HCT116 (cell line): ENCODE measurements at regions not wholly inside any gene's neighbourhood (a gene's known extent, or its start where the extent isn't known, plus 50 kb on each side); places are given as distances from the start of the nearest gene placed in this dataset.
"Not testable (repeated sequence)": the region's sequence is repeated elsewhere in the genome, so short reads cannot be mapped to it uniquely, and the experiment has no call there.

Source experiments
- ATAC-seq: fragments of 200-7000 bp; cut with Tn5 transposase; 2 replicates; pipeline ENCODE4 v1.9.1; 2020; ENCODE audit warnings: mild to moderate bottlenecking, moderate library complexity
- BruUV-seq: library from RNA; stranded (reverse); fragments of 400-500 nt; replicated peaks from 2 replicates; lab custom pipeline; 2021; lab: Mats Ljungman, UMichigan
- CTCF ChIA-PET: fragments of 300-600 bp; sonication (Branson Sonifier 250); formaldehyde crosslinking; loops from one replicate; lab custom pipeline; 2021; ENCODE audit warnings: antibody characterized with exemption; lab: Charles Lee
- POLR2A ChIA-PET: fragments of 300-600, 350-600 bp; sonication (Branson Sonifier 250); formaldehyde crosslinking; loops from one replicate; lab custom pipeline; 2021; ENCODE audit warnings: antibody characterized with exemption; lab: Charles Lee
- RAD21 ChIA-PET, 2 experiments: fragments of 300-600 bp; sonication (Branson Sonifier 250); formaldehyde crosslinking; loops; one replicate each; lab custom pipeline; 2023; ENCODE audit warnings: low total read pairs in 2 of 2; ENCODE audit not compliant: uncharacterized antibody in 2 of 2, unreplicated experiment in 2 of 2, low non-redundant PET in 1 of 2; lab: Charles Lee
- DNase-seq: peaks from one replicate; pipeline ENCODE4 v3.0.0-alpha.2; 2010; ENCODE audit warnings: low read depth, low spot score
- H2AFZ ChIP-seq: fragments of 200-600 bp; shearing (Covaris generic), sonication (generic); 2 replicates; pipeline ENCODE4 v1.6.1; 2017; ENCODE audit warnings: low read depth, mixed run types, mixed read lengths, antibody characterized with exemption, low read length; ENCODE audit not compliant: poor library complexity, severe bottlenecking
- H3K27ac ChIP-seq: 2 replicates; pipeline ENCODE4 v1.5.1; 2012; ENCODE audit warnings: low read depth, low read length
- H3K27me3 ChIP-seq: fragments of 200-600 bp; sonication (generic); 2 replicates; pipeline ENCODE4 v1.6.1; 2016; ENCODE audit warnings: mixed run types, low read length, mixed read lengths; ENCODE audit not compliant: insufficient read depth
- H3K36me3 ChIP-seq, 2 experiments: fragments of 200-500 bp in 1 of 2; fragments of 200-600 bp in 1 of 2; sonication (Bioruptor generic) in 1 of 2; sonication (generic) in 1 of 2; 2 replicates each; pipeline versions ENCODE4 v1.5.1 to v1.6.1; 2014 to 2016; ENCODE audit warnings: low read length in 2 of 2, inconsistent platforms in 1 of 2, mixed read lengths in 1 of 2, mixed run types in 1 of 2; ENCODE audit not compliant: insufficient read depth in 2 of 2, control insufficient read depth in 1 of 2
- H3K4me1 ChIP-seq, 2 experiments: fragments of 200-600 bp in 1 of 2; sonication (generic) in 1 of 2; 2 replicates each; pipeline versions ENCODE4 v1.5.1 to v1.6.1; 2012 to 2017; ENCODE audit warnings: low read length in 2 of 2, inconsistent platforms in 1 of 2, mild to moderate bottlenecking in 1 of 2, mixed read lengths in 1 of 2, mixed run types in 1 of 2, moderate library complexity in 1 of 2; ENCODE audit not compliant: insufficient read depth in 2 of 2, control insufficient read depth in 1 of 2
- H3K4me2 ChIP-seq: fragments of 200-600 bp; sonication (generic); 2 replicates; pipeline ENCODE4 v1.6.1; 2017; ENCODE audit warnings: mixed run types, low read length, mixed read lengths
- H3K4me3 ChIP-seq, 2 experiments: fragments of 200-600 bp in 1 of 2; sonication (generic) in 1 of 2; replicated peaks in 1 of 2; 2 replicates each; pipeline ENCODE4 v1.5.1; 2011 to 2016; ENCODE audit warnings: low read length in 2 of 2, control low read depth in 1 of 2, low read depth in 1 of 2, mild to moderate bottlenecking in 1 of 2, mixed read lengths in 1 of 2, mixed run types in 1 of 2
- H3K79me2 ChIP-seq: fragments of 200-600 bp; sonication (generic); 2 replicates; pipeline ENCODE4 v1.6.1; 2017; ENCODE audit warnings: mild to moderate bottlenecking, mixed run types, low read length, moderate library complexity, mixed read lengths; ENCODE audit not compliant: insufficient read depth
- H3K9ac ChIP-seq: fragments of 200-600 bp; sonication (generic); 2 replicates; pipeline ENCODE4 v1.6.1; 2016; ENCODE audit warnings: low read length, mixed read lengths
- H3K9me2 ChIP-seq: fragments of 200-600 bp; sonication (generic), shearing (Covaris generic); 2 replicates; pipeline ENCODE4 v1.6.1; 2017; ENCODE audit warnings: mixed run types, mild to moderate bottlenecking, moderate library complexity; ENCODE audit not compliant: insufficient read depth
- H3K9me3 ChIP-seq, 2 experiments: fragments of 200-500 bp in 1 of 2; fragments of 200-600 bp in 1 of 2; sonication (Bioruptor generic) in 1 of 2; sonication (generic) in 1 of 2; 2 replicates each; pipeline ENCODE4 v1.6.1; 2014 to 2017; ENCODE audit warnings: low read length in 2 of 2, mixed read lengths in 2 of 2, inconsistent platforms in 1 of 2, low read depth in 1 of 2, mild to moderate bottlenecking in 1 of 2, mixed run types in 1 of 2, moderate library complexity in 1 of 2; ENCODE audit not compliant: control insufficient read depth in 1 of 2, insufficient read depth in 1 of 2
- H4K20me1 ChIP-seq: fragments of 200-600 bp; sonication (generic), shearing (Covaris generic); 2 replicates; pipeline ENCODE4 v1.6.1; 2017; ENCODE audit warnings: mixed run types, mild to moderate bottlenecking, moderate library complexity; ENCODE audit not compliant: insufficient read depth
- ATF3 ChIP-seq: IDR thresholded peaks from 2 replicates; pipeline ENCODE4 v1.6.1; 2012
- CTCF ChIP-seq, 3 experiments: fragments of 200-600 bp in 1 of 3; sonication (generic) in 1 of 3; IDR thresholded peaks in 2 of 3; conservative IDR thresholded peaks in 1 of 3; 2 replicates each; pipeline ENCODE4 v1.5.1; 2012 to 2017; ENCODE audit warnings: low read depth in 2 of 3, low read length in 2 of 3, antibody characterized with exemption in 1 of 3, borderline replicate concordance in 1 of 3, control low read depth in 1 of 3, mild to moderate bottlenecking in 1 of 3, mixed read lengths in 1 of 3, mixed run types in 1 of 3, moderate library complexity in 1 of 3; ENCODE audit not compliant: insufficient read depth in 1 of 3
- EGR1 ChIP-seq: IDR thresholded peaks from 2 replicates; pipeline ENCODE4 v1.6.1; 2012; ENCODE audit warnings: low read depth
- SP1 ChIP-seq: IDR thresholded peaks from 2 replicates; pipeline ENCODE4 v1.6.1; 2012; ENCODE audit warnings: low read depth
- YY1 ChIP-seq: IDR thresholded peaks from 2 replicates; pipeline ENCODE4 v1.6.1; 2011; ENCODE audit warnings: low read length, low read depth, moderate library complexity, mild to moderate bottlenecking; ENCODE audit not compliant: insufficient replicate concordance; ENCODE audit errors: extremely low read depth
- ZNF274 ChIP-seq: fragments of 200-500 bp; sonication (Bioruptor generic); IDR thresholded peaks from 2 replicates; pipeline ENCODE4 v1.6.1; 2014; ENCODE audit warnings: mild to moderate bottlenecking, low read depth, low read length, inconsistent platforms
- intact Hi-C: fragments of 100-400 bp; cut with micrococcal nuclease; formaldehyde crosslinking; loops from 2 replicates; pipeline ENCODE4 v1.10.0; 2022

GRCh38 chr13:87249847-87250246 lies 421.3 kb upstream of the SLITRK5 start:
- BruUV-seq, H3K4me3 ChIP-seq, DNase-seq, CTCF ChIA-PET, H3K9me2 ChIP-seq, H3K4me2 ChIP-seq, RAD21 ChIA-PET, H3K36me3 ChIP-seq, H3K4me1 ChIP-seq, H3K9me3 ChIP-seq, H3K9ac ChIP-seq, H4K20me1 ChIP-seq, POLR2A ChIA-PET, ATAC-seq, H2AFZ ChIP-seq, H3K79me2 ChIP-seq, intact Hi-C loops, H3K27ac ChIP-seq, H3K27me3 ChIP-seq: not testable (repeated sequence)

GRCh38 chr13:87255394-87255793 lies 415.8 kb upstream of the SLITRK5 start:
- CTCF ChIA-PET = no interaction called here
- Histone ChIP-seq H3K4me1 (no peaks in the 10 kb centered on the region), H3K9ac (no peak overlapping the region), H3K9me2 (no peaks in the 10 kb centered on the region), H3K4me3 (no peak overlapping the region), H3K36me3 (no peaks in the 10 kb centered on the region), H3K27me3 (no peaks in the 10 kb centered on the region), H3K79me2 (no peaks in the 10 kb centered on the region), H4K20me1 (no peaks in the 10 kb centered on the region; the same call in 1 of the 2 replicates), H3K9me3 (no peaks in the 10 kb centered on the region), H2AFZ (no peak overlapping the region), H3K27ac (no peak overlapping the region), H3K4me2 (no peak overlapping the region)
- RAD21 ChIA-PET = no interaction called here
- BruUV-seq = no TSS peak
- no peak for TF ChIP-seq YY1
- no peak for TF ChIP-seq CTCF (IDR thresholded peaks at IDR 0.05 in 2 of 3, conservative IDR thresholded peaks at IDR 0.05 in 1 of 3; ENCODE audit: borderline replicate concordance in 1 of 3, insufficient read depth in 1 of 3, low read depth in 2 of 3, low read length in 2 of 3)
- TF ChIP-seq ZNF274 = no peak
- TF ChIP-seq ATF3 = no peak
- no peak for TF ChIP-seq SP1
- no peak for TF ChIP-seq EGR1
- POLR2A ChIA-PET = no interaction called here
- intact Hi-C loops = no loop called here
- DNase-seq (no peak), ATAC-seq (no peak)
